ENCODE measurements at regions not wholly inside any gene's neighbourhood (a gene's known extent, or its start where the extent isn't known, plus 50 kb on each side); places are given as distances from the start of the nearest gene placed in this dataset.

DNA sequence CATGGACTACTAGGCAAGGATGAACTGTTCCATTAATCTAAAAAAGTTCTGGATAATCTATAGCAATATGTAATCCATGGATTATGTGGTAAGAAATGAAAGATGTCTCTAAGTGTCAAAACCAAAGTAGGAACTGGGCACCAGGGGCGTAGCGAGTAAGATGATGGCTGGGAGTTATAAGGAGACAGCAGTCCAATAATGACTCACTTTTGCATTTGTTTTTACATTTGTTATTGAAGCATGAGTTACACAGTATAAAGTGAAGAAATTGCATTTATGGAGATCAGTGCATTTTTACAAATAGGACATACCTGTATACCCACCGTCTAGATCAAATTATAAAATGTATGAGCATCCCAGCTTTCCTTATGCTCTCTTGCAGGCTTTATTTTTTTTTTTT lies 878.5 kb upstream of the MAP3K7 start:
- Histone ChIP-seq H3K27me3 (ENCODE audit: control insufficient read depth, extremely low read depth, insufficient read depth, low read length) (no peaks in the 10 kb centered on the region), H3K36me3 (ENCODE audit: control insufficient read depth in 2 of 2, extremely low read depth in 1 of 2, insufficient read depth in 2 of 2, low read length in 2 of 2) (no peaks in the 10 kb centered on the region), H4K20me1 (ENCODE audit: control insufficient read depth, extremely low read depth, insufficient read depth, low read length) (no peaks in the 10 kb centered on the region), H3K4me1 (ENCODE audit: control insufficient read depth, extremely low read depth, insufficient read depth, low read length) (no peaks in the 10 kb centered on the region), H3K27ac (ENCODE audit: control insufficient read depth, insufficient read depth, low read length) (no peak overlapping the region), H3K9me3 (ENCODE audit: control insufficient read depth, low read depth, low read length) (no peaks in the 10 kb centered on the region), H2AFZ (ENCODE audit: control insufficient read depth, low read length) (no peak overlapping the region), H3K79me2 (ENCODE audit: control insufficient read depth, insufficient read depth, low read length) (no peaks in the 10 kb centered on the region), H3K9me1 (ENCODE audit: control insufficient read depth, extremely low read depth, insufficient read depth, low read length) (no peaks in the 10 kb centered on the region), H3K9ac (ENCODE audit: control insufficient read depth, extremely low read depth, insufficient read depth, low read length) (no peak overlapping the region), H3K4me2 (ENCODE audit: control insufficient read depth, extremely low read depth, insufficient read depth, low read depth, low read length) (no peak overlapping the region), H3K4me3 (ENCODE audit: control insufficient read depth in 2 of 3, extremely low read depth in 1 of 3, insufficient read depth in 2 of 3, low read depth in 1 of 3, low read length in 3 of 3) (no peak overlapping the region)
- FAIRE-seq = no peak
- TF ChIP-seq EZH2 (IDR thresholded peaks at IDR 0.05; ENCODE audit: low read length) = no peak
- TF ChIP-seq, protein P1, sequence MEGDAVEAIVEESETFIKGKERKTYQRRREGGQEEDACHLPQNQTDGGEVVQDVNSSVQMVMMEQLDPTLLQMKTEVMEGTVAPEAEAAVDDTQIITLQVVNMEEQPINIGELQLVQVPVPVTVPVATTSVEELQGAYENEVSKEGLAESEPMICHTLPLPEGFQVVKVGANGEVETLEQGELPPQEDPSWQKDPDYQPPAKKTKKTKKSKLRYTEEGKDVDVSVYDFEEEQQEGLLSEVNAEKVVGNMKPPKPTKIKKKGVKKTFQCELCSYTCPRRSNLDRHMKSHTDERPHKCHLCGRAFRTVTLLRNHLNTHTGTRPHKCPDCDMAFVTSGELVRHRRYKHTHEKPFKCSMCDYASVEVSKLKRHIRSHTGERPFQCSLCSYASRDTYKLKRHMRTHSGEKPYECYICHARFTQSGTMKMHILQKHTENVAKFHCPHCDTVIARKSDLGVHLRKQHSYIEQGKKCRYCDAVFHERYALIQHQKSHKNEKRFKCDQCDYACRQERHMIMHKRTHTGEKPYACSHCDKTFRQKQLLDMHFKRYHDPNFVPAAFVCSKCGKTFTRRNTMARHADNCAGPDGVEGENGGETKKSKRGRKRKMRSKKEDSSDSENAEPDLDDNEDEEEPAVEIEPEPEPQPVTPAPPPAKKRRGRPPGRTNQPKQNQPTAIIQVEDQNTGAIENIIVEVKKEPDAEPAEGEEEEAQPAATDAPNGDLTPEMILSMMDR (optimal IDR thresholded peaks at IDR 0.05 in 1 of 3, IDR thresholded peaks at IDR 0.05 in 1 of 3, conservative IDR thresholded peaks at IDR 0.05 in 1 of 3; ENCODE audit: extremely low read depth in 1 of 3, insufficient read depth in 2 of 3, low read length in 3 of 3) = no peak
- dilution Hi-C loops (cut with MboI; ENCODE audit: extremely low pct_ligation_motif_present, low sequenced_read_pairs) = no loop called here
- no peak for DNase-seq (ENCODE audit: low read depth, low spot score)

DNA sequence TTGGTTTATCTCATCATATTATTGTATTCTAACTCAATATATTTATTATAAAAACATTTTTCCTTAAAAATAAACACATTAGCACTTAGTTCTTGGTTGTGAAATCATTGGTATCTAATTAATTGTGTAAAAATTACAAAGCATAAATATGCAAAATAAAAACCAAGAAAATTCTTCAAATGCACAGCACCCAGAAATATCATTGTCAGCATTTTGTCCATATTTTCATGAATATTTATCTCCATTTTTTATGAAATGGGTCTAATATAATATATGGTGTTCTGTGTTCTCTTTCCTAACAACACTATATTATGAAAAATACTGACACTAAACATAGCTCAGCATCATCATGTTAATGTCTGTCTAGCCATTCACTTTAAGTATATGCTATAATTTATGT lies 877.8 kb upstream of the MAP3K7 start:
- H3K9me3 ChIP-seq (ENCODE audit: control insufficient read depth, low read depth, low read length) = no peaks in the 10 kb centered on the region
- no peak overlapping the region for H3K9ac ChIP-seq (ENCODE audit: control insufficient read depth, extremely low read depth, insufficient read depth, low read length)
- H2AFZ ChIP-seq (ENCODE audit: control insufficient read depth, low read length) = no peak overlapping the region
- H3K4me2 ChIP-seq (ENCODE audit: control insufficient read depth, extremely low read depth, insufficient read depth, low read depth, low read length) = no peak overlapping the region
- H4K20me1 ChIP-seq (ENCODE audit: control insufficient read depth, extremely low read depth, insufficient read depth, low read length) = no peaks in the 10 kb centered on the region
- no peaks in the 10 kb centered on the region for H3K4me1 ChIP-seq (ENCODE audit: control insufficient read depth, extremely low read depth, insufficient read depth, low read length)
- DNase-seq (ENCODE audit: low read depth, low spot score) (no peak), FAIRE-seq (no peak)
- no peaks in the 10 kb centered on the region for H3K36me3 ChIP-seq (ENCODE audit: control insufficient read depth in 2 of 2, extremely low read depth in 1 of 2, insufficient read depth in 2 of 2, low read length in 2 of 2)
- H3K27me3 ChIP-seq (ENCODE audit: control insufficient read depth, extremely low read depth, insufficient read depth, low read length) = no peaks in the 10 kb centered on the region
- no peak overlapping the region for H3K27ac ChIP-seq (ENCODE audit: control insufficient read depth, insufficient read depth, low read length)
- dilution Hi-C loops (cut with MboI; ENCODE audit: extremely low pct_ligation_motif_present, low sequenced_read_pairs) = no loop called here
- no peaks in the 10 kb centered on the region for H3K9me1 ChIP-seq (ENCODE audit: control insufficient read depth, extremely low read depth, insufficient read depth, low read length)
- TF ChIP-seq, protein P1 (optimal IDR thresholded peaks at IDR 0.05 in 1 of 3, IDR thresholded peaks at IDR 0.05 in 1 of 3, conservative IDR thresholded peaks at IDR 0.05 in 1 of 3; ENCODE audit: extremely low read depth in 1 of 3, insufficient read depth in 2 of 3, low read length in 3 of 3) = no peak
- no peak for TF ChIP-seq EZH2 (IDR thresholded peaks at IDR 0.05; ENCODE audit: low read length)
- H3K4me3 ChIP-seq (ENCODE audit: control insufficient read depth in 2 of 3, extremely low read depth in 1 of 3, insufficient read depth in 2 of 3, low read depth in 1 of 3, low read length in 3 of 3) = no peak overlapping the region
- H3K79me2 ChIP-seq (ENCODE audit: control insufficient read depth, insufficient read depth, low read length) = no peaks in the 10 kb centered on the region

All from keratinocyte (primary cell).